ENCODE measurements at regions not wholly inside any gene's neighbourhood (a gene's known extent, or its start where the extent isn't known, plus 50 kb on each side); places are given as distances from the start of the nearest gene placed in this dataset.

GRCh38 chr12:98222135-98222534 lies 293.3 kb upstream of the TMPO start:
- WGBS (ENCODE audit: insufficient coverage), result 100% methylated on average over 1 of the region's 2 CpGs
- POLR2A ChIA-PET, result no interaction called here
- H3K27ac ChIP-seq (ENCODE audit: insufficient read depth in 1 of 2, low read depth in 1 of 2, low read length in 2 of 2, poor library complexity in 1 of 2, severe bottlenecking in 2 of 2), result no peak overlapping the region

DNA sequence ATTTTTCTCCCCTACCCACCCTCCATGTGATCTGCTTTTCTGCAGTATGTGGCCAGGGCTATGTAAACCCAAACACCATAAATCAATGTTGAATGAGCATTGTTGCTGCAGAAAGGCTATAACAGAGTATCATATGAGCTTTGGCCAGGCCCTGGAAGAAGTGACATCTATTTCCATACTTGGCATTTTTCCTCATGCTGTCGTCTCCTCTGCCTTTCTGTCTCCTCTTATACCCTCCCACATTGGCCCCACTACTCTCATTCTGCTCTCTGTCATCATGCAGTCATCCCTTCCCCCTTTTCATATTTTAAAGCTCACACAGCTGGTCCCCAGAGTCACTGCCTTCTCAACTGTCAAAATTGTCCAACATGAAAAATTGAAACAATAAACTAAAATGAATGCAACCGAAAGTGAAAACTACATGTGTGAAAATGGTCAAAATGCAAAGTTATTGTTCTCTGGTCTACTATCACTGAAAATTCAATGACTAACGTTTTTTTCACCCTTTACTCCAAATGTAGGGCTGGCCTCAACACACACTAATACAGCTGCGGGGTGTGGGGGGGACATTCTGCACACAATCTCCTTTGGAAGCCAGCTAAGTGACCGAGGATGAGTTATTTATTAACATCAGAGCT lies 290.7 kb upstream of the TMPO start:
- no peak for DNase-seq
- no peak overlapping the region for H3K4me3 ChIP-seq (ENCODE audit: control insufficient read depth in 1 of 7, extremely low read depth in 1 of 7, insufficient read depth in 4 of 7, low read depth in 2 of 7, low read length in 6 of 7)
- no peaks in the 10 kb centered on the region for H3K9me3 ChIP-seq (ENCODE audit: control extremely low read depth in 1 of 5, control insufficient read depth in 4 of 5, insufficient read depth in 2 of 5, low read depth in 1 of 5, low read length in 4 of 5)
- ChIA-PET CTCF (no interaction called here), POLR2A (no interaction called here)
- no peaks in the 10 kb centered on the region for H3K36me3 ChIP-seq (ENCODE audit: control insufficient read depth in 4 of 4, insufficient read depth in 4 of 4, low read length in 3 of 4)
- H3K27me3 ChIP-seq (replicated peaks in 2 of 5; ENCODE audit: control insufficient read depth in 4 of 5, insufficient read depth in 5 of 5, low read length in 4 of 5), result peaks cover 0 to 10% (median 0%) of the 10 kb centered on the region in 5 experiments
- WGBS (ENCODE audit: insufficient coverage), result 77% methylated on average over 2 of the region's 5 CpGs
- H3K4me1 ChIP-seq (ENCODE audit: control extremely low read depth in 1 of 4, control insufficient read depth in 4 of 4, insufficient read depth in 4 of 4, low read length in 3 of 4), result no peaks in the 10 kb centered on the region
- H3K27ac ChIP-seq (ENCODE audit: insufficient read depth in 1 of 2, low read depth in 1 of 2, low read length in 2 of 2, poor library complexity in 1 of 2, severe bottlenecking in 2 of 2), result no peak overlapping the region

More at GRCh38 chr12:98222135-98222534, 293.3 kb upstream of the TMPO start:
- H3K36me3 ChIP-seq (ENCODE audit: control insufficient read depth in 4 of 4, insufficient read depth in 4 of 4, low read length in 3 of 4), result no peaks in the 10 kb centered on the region
- H3K4me3 ChIP-seq (ENCODE audit: control insufficient read depth in 1 of 7, extremely low read depth in 1 of 7, insufficient read depth in 4 of 7, low read depth in 2 of 7, low read length in 6 of 7), result no peak overlapping the region
- peaks cover 0 to 12% (median 0%) of the 10 kb centered on the region in 5 experiments for H3K27me3 ChIP-seq (replicated peaks in 2 of 5; ENCODE audit: control insufficient read depth in 4 of 5, insufficient read depth in 5 of 5, low read length in 4 of 5)
- no peak for DNase-seq
- no peaks in the 10 kb centered on the region for H3K9me3 ChIP-seq (ENCODE audit: control extremely low read depth in 1 of 5, control insufficient read depth in 4 of 5, insufficient read depth in 2 of 5, low read depth in 1 of 5, low read length in 4 of 5)
- CTCF ChIA-PET, result no interaction called here
- no peaks in the 10 kb centered on the region for H3K4me1 ChIP-seq (ENCODE audit: control extremely low read depth in 1 of 4, control insufficient read depth in 4 of 4, insufficient read depth in 4 of 4, low read length in 3 of 4)

- no peaks in the 10 kb centered on the region for H3K36me3 ChIP-seq (ENCODE audit: control insufficient read depth in 4 of 4, insufficient read depth in 4 of 4, low read length in 3 of 4)
- CTCF ChIA-PET, result interaction anchor here (0.8 to 1.4 kb wide), 2 partner anchors 13 to 161 kb away, joined by 3 read pairs; no protein-coding TSS in a partner anchor
- H3K27ac ChIP-seq (ENCODE audit: insufficient read depth in 1 of 2, low read depth in 1 of 2, low read length in 2 of 2, poor library complexity in 1 of 2, severe bottlenecking in 2 of 2), result no peak overlapping the region
- peak; percentile 2 to 25 (median 22) for DNase-seq
- POLR2A ChIA-PET, result no interaction called here
- H3K9me3 ChIP-seq (ENCODE audit: control extremely low read depth in 1 of 5, control insufficient read depth in 4 of 5, insufficient read depth in 2 of 5, low read depth in 1 of 5, low read length in 4 of 5), result no peaks in the 10 kb centered on the region
- peaks cover 0 to 2% (median 0%) of the 10 kb centered on the region in 5 experiments for H3K27me3 ChIP-seq (replicated peaks in 2 of 5; ENCODE audit: control insufficient read depth in 4 of 5, insufficient read depth in 5 of 5, low read length in 4 of 5)
- WGBS (ENCODE audit: insufficient coverage), result 100% methylated on average over 2 of the region's 6 CpGs
- H3K4me3 ChIP-seq (ENCODE audit: control insufficient read depth in 1 of 7, extremely low read depth in 1 of 7, insufficient read depth in 4 of 7, low read depth in 2 of 7, low read length in 6 of 7), result no peak overlapping the region
- H3K4me1 ChIP-seq (ENCODE audit: control extremely low read depth in 1 of 4, control insufficient read depth in 4 of 4, insufficient read depth in 4 of 4, low read length in 3 of 4), result no peaks in the 10 kb centered on the region
These were observed 288.2 kb upstream of the TMPO start for GRCh38 chr12:98227162-98227561.

DNA sequence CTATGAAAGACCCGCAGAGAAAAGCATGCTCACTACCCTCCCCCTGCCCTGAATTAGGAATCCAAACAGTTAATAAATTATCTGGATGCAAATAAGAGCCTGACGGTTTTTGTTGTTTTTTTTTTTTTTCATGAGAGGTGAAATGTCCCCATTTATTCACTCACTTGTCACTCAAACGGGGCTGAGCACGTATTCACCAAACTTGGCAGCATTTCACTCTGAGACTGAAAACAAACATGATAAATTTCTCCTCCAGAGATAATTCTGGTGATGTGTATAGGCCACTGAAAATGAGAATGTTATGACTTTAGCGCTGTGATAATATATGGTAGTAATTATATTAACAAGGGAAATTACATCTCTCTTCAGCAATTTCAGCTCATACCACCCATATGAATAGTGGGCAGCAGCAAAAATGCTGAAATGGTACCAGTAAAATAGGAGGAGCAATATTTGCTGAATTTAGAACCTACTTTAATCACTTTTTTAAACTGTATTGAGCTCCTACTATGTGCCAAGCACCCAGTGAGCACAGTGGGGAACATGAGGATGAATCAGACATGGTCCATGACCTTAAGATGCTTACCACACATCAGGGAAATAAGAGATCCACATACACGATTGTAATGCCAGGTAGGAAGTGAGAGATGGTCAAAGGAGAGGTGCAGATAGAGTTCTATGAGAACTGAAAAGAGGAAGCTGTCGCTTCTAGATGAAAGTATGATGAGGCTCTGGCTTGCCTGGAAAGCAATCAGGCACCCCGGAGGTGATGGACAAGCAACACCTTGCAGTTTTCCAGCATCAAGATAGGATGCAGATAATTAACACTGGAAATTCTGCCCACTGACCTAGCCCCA lies 286.5 kb upstream of the TMPO start:
- Histone ChIP-seq H3K9me3 (ENCODE audit: control extremely low read depth in 1 of 5, control insufficient read depth in 4 of 5, insufficient read depth in 2 of 5, low read depth in 1 of 5, low read length in 4 of 5) (no peaks in the 10 kb centered on the region), H3K27ac (ENCODE audit: insufficient read depth in 1 of 2, low read depth in 1 of 2, low read length in 2 of 2, poor library complexity in 1 of 2, severe bottlenecking in 2 of 2) (no peak overlapping the region), H3K27me3 (replicated peaks in 2 of 5; ENCODE audit: control insufficient read depth in 4 of 5, insufficient read depth in 5 of 5, low read length in 4 of 5) (no peaks in the 10 kb centered on the region), H3K36me3 (ENCODE audit: control insufficient read depth in 4 of 4, insufficient read depth in 4 of 4, low read length in 3 of 4) (no peaks in the 10 kb centered on the region), H3K4me1 (ENCODE audit: control extremely low read depth in 1 of 4, control insufficient read depth in 4 of 4, insufficient read depth in 4 of 4, low read length in 3 of 4) (no peaks in the 10 kb centered on the region), H3K4me3 (ENCODE audit: control insufficient read depth in 1 of 7, extremely low read depth in 1 of 7, insufficient read depth in 4 of 7, low read depth in 2 of 7, low read length in 6 of 7) (no peak overlapping the region)
- DNase-seq, result no peak
- ChIA-PET POLR2A (no interaction called here), CTCF (no interaction called here)
- 62% methylated on average over 3 of the region's 8 CpGs for WGBS (ENCODE audit: insufficient coverage)

DNA sequence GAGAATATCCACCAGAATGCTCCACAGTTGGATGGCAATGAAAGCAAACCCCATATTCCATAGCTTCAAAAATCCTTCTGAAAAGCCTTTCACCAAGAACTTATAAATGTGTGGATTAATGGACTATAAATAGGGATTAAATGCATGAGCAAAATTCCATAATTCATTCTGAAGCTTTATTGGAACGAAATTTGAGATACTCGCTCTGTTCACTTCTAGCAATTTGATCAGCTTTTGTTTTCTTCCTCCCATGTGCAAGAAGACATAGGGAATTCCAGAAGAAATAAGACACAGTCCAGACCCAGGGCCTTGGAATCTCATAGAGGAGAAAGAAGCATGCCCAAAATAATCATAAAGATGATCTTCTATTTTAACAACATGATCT lies 285.9 kb upstream of the TMPO start:
- H3K27me3 ChIP-seq (replicated peaks in 2 of 5; ENCODE audit: control insufficient read depth in 4 of 5, insufficient read depth in 5 of 5, low read length in 4 of 5), result no peaks in the 10 kb centered on the region
- H3K9me3 ChIP-seq (ENCODE audit: control extremely low read depth in 1 of 5, control insufficient read depth in 4 of 5, insufficient read depth in 2 of 5, low read depth in 1 of 5, low read length in 4 of 5), result no peaks in the 10 kb centered on the region
- H3K4me3 ChIP-seq (ENCODE audit: control insufficient read depth in 1 of 7, extremely low read depth in 1 of 7, insufficient read depth in 4 of 7, low read depth in 2 of 7, low read length in 6 of 7), result no peak overlapping the region
- ChIA-PET POLR2A (no interaction called here), CTCF (no interaction called here)
- H3K4me1 ChIP-seq (ENCODE audit: control extremely low read depth in 1 of 4, control insufficient read depth in 4 of 4, insufficient read depth in 4 of 4, low read length in 3 of 4), result no peaks in the 10 kb centered on the region
- H3K36me3 ChIP-seq (ENCODE audit: control insufficient read depth in 4 of 4, insufficient read depth in 4 of 4, low read length in 3 of 4), result no peaks in the 10 kb centered on the region
- DNase-seq, result no peak
- H3K27ac ChIP-seq (ENCODE audit: insufficient read depth in 1 of 2, low read depth in 1 of 2, low read length in 2 of 2, poor library complexity in 1 of 2, severe bottlenecking in 2 of 2), result no peak overlapping the region
- 100% methylated on average over 2 of the region's 2 CpGs for WGBS (ENCODE audit: insufficient coverage)

GRCh38 chr12:98232753-98233390 lies 282.5 kb upstream of the TMPO start:
- Histone ChIP-seq H3K27ac (ENCODE audit: insufficient read depth in 1 of 2, low read depth in 1 of 2, low read length in 2 of 2, poor library complexity in 1 of 2, severe bottlenecking in 2 of 2) (no peak overlapping the region), H3K4me3 (ENCODE audit: control insufficient read depth in 1 of 7, extremely low read depth in 1 of 7, insufficient read depth in 4 of 7, low read depth in 2 of 7, low read length in 6 of 7) (no peak overlapping the region), H3K4me1 (ENCODE audit: control extremely low read depth in 1 of 4, control insufficient read depth in 4 of 4, insufficient read depth in 4 of 4, low read length in 3 of 4) (no peaks in the 10 kb centered on the region), H3K27me3 (replicated peaks in 2 of 5; ENCODE audit: control insufficient read depth in 4 of 5, insufficient read depth in 5 of 5, low read length in 4 of 5) (no peaks in the 10 kb centered on the region), H3K36me3 (ENCODE audit: control insufficient read depth in 4 of 4, insufficient read depth in 4 of 4, low read length in 3 of 4) (no peaks in the 10 kb centered on the region), H3K9me3 (ENCODE audit: control extremely low read depth in 1 of 5, control insufficient read depth in 4 of 5, insufficient read depth in 2 of 5, low read depth in 1 of 5, low read length in 4 of 5) (no peaks in the 10 kb centered on the region)
- ChIA-PET CTCF (no interaction called here), POLR2A (no interaction called here)
- no peak for DNase-seq
- WGBS (ENCODE audit: insufficient coverage), result 95% methylated on average over 3 of the region's 3 CpGs

- Histone ChIP-seq H3K9me3 (ENCODE audit: control extremely low read depth in 1 of 5, control insufficient read depth in 4 of 5, insufficient read depth in 2 of 5, low read depth in 1 of 5, low read length in 4 of 5) (no peaks in the 10 kb centered on the region), H3K27ac (ENCODE audit: insufficient read depth in 1 of 2, low read depth in 1 of 2, low read length in 2 of 2, poor library complexity in 1 of 2, severe bottlenecking in 2 of 2) (no peak overlapping the region), H3K27me3 (replicated peaks in 2 of 5; ENCODE audit: control insufficient read depth in 4 of 5, insufficient read depth in 5 of 5, low read length in 4 of 5) (peaks cover 0 to 3% (median 0%) of the 10 kb centered on the region in 5 experiments), H3K4me3 (ENCODE audit: control insufficient read depth in 1 of 7, extremely low read depth in 1 of 7, insufficient read depth in 4 of 7, low read depth in 2 of 7, low read length in 6 of 7) (no peak overlapping the region), H3K4me1 (ENCODE audit: control extremely low read depth in 1 of 4, control insufficient read depth in 4 of 4, insufficient read depth in 4 of 4, low read length in 3 of 4) (no peaks in the 10 kb centered on the region), H3K36me3 (ENCODE audit: control insufficient read depth in 4 of 4, insufficient read depth in 4 of 4, low read length in 3 of 4) (no peaks in the 10 kb centered on the region)
- POLR2A ChIA-PET, result no interaction called here
- 100% methylated on average over 1 of the region's 2 CpGs for WGBS (ENCODE audit: insufficient coverage)
- CTCF ChIA-PET, result interaction anchor here (0.9 kb wide), 1 partner anchor 9 kb away, joined by 3 read pairs; no protein-coding TSS in a partner anchor
- DNase-seq, result no peak
These were observed 280.1 kb upstream of the TMPO start for GRCh38 chr12:98235301-98235700.
